ENCODE measurements at regions not wholly inside any gene's neighbourhood (a gene's known extent, or its start where the extent isn't known, plus 50 kb on each side); places are given as distances from the start of the nearest gene placed in this dataset.

GRCh38 chr7:405489-406211 is 114.0 kb downstream of the PDGFA start:
- Histone ChIP-seq H3K27me3 (no peaks in the 10 kb centered on the region), H3K36me3 (no peaks in the 10 kb centered on the region), H3K4me1 (no peaks in the 10 kb centered on the region), H3K4me3 (no peak overlapping the region), H3K27ac (no peak overlapping the region), H3K9me3 (no peaks in the 10 kb centered on the region)
- 69 to 83% methylated on average over 20 of the region's 20 CpGs for WGBS, 2 donors
- no peak for FAIRE-seq
- ATAC-seq = no peak
- no peak for TF ChIP-seq CTCF (IDR thresholded peaks at IDR 0.05)
- peak in 5 of 6 donors; percentile 2 to 53 (median 30) for DNase-seq
- intact Hi-C loops (cut with DNase I) = no loop called here

- Histone ChIP-seq H3K36me3 (no peaks in the 10 kb centered on the region), H3K27ac (no peak overlapping the region), H3K4me3 (no peak overlapping the region), H3K9me3 (no peaks in the 10 kb centered on the region), H3K27me3 (no peaks in the 10 kb centered on the region), H3K4me1 (no peaks in the 10 kb centered on the region)
- FAIRE-seq (no peak), DNase-seq (peak in 3 of 6 donors; percentile 0 to 34 (median 7)), ATAC-seq (no peak)
- TF ChIP-seq CTCF (IDR thresholded peaks at IDR 0.05) = no peak
- intact Hi-C loops (cut with DNase I) = no loop called here
- WGBS, 2 donors = 66 to 89% methylated on average over 6 of the region's 6 CpGs
Measured at GRCh38 chr7:407721-408539, 111.7 kb downstream of the PDGFA start.

- H3K27ac ChIP-seq = no peak overlapping the region
- H3K4me1 ChIP-seq = no peaks in the 10 kb centered on the region
- no peak for ATAC-seq
- no peaks in the 10 kb centered on the region for H3K9me3 ChIP-seq
- DNase-seq = peak in 3 of 6 donors; percentile 17 to 49 (median 36)
- no peak for FAIRE-seq
- no peaks in the 10 kb centered on the region for H3K27me3 ChIP-seq
- WGBS, 2 donors = 77 to 83% methylated on average over 21 of the region's 21 CpGs
- intact Hi-C loops (cut with DNase I) = no loop called here
- no peak overlapping the region for H3K4me3 ChIP-seq
- no peaks in the 10 kb centered on the region for H3K36me3 ChIP-seq
- TF ChIP-seq CTCF (IDR thresholded peaks at IDR 0.05) = no peak
Measured at GRCh38 chr7:408751-409311, 110.8 kb downstream of the PDGFA start.

- intact Hi-C loops (cut with DNase I) = no loop called here
- Histone ChIP-seq H3K9me3 (no peaks in the 10 kb centered on the region), H3K4me1 (no peaks in the 10 kb centered on the region), H3K27ac (no peak overlapping the region), H3K36me3 (no peaks in the 10 kb centered on the region), H3K4me3 (no peak overlapping the region), H3K27me3 (no peaks in the 10 kb centered on the region)
- ATAC-seq (no peak), FAIRE-seq (no peak), DNase-seq (peak in 2 of 6 donors; percentile 27 to 40)
- TF ChIP-seq CTCF (IDR thresholded peaks at IDR 0.05) = no peak
- 82 to 87% methylated on average over 34 of the region's 34 CpGs for WGBS, 2 donors
Measured at GRCh38 chr7:409339-410281, 110.0 kb downstream of the PDGFA start.
